ENCODE measurements at regions not wholly inside any gene's neighbourhood (a gene's known extent, or its start where the extent isn't known, plus 50 kb on each side); places are given as distances from the start of the nearest gene placed in this dataset.
"Not testable (repeated sequence)": the region's sequence is repeated elsewhere in the genome, so short reads cannot be mapped to it uniquely, and the experiment has no call there.

DNA sequence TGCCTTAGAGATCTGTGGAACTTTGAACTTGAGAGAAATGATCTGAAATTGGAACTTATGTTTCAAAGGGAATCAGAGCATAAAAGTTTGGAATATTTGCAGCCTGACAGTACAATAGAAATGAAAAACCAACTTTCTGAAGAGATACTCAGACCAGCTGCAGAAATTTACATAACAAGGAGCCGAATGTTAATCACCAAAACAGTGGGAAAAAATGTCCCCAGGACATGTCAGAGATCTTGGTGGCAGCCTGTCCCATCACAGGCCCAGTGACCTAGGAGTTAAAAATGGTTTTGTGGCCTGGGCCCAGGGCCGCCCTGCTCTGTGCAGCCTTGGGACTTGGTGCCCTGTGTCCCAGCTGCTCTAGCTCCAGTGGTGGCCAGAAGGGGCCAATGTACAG lies 88.2 kb upstream of the ADORA2B start:
- DNase-seq (ENCODE audit: low read depth, low spot score) = not testable (repeated sequence)

DNA sequence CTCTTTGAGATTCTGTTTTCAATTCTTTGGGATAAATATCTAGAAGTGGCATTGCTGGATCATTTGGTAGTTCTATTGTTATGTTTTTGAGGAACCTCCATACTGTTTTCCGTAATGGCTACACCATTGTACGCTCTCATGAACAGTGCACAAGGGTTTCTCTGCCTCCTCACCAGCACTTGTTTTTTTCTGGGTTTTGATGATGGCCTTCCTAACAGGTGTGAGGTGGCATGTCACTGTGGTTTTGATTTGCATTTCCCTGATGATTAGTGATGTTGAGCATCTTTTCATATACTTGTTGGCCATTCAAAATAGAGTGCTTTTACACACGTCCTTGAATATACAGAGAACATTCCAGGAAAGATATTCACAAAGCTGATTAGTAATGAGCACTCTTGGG lies 86.8 kb upstream of the ADORA2B start:
- DNase-seq (ENCODE audit: low read depth, low spot score); H3K27ac ChIP-seq: not testable (repeated sequence)

More for the DNA sequence above, 88.2 kb upstream of the ADORA2B start:
- H3K27ac ChIP-seq = not testable (repeated sequence)

DNA sequence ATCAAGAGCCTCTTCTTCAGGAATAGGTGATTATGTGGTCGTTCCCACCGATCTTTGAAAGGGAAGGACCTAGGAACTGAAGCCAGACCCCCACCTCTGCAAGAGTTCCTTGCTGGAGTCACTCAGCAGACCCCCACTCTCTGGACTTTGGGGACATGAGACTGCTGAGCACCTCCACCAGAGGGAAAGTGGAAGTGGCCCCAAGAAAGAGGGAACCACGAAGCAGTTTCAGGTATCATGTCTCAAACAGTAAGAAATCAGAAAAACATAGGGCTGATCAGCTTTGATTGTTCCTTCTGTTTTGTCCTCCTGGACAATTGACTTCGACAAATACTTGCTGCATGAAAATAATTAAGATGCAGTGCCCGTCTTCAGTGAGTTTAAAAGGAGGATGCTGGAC lies 84.2 kb upstream of the ADORA2B start:
- H3K27ac ChIP-seq; DNase-seq (ENCODE audit: low read depth, low spot score): not testable (repeated sequence)

DNA sequence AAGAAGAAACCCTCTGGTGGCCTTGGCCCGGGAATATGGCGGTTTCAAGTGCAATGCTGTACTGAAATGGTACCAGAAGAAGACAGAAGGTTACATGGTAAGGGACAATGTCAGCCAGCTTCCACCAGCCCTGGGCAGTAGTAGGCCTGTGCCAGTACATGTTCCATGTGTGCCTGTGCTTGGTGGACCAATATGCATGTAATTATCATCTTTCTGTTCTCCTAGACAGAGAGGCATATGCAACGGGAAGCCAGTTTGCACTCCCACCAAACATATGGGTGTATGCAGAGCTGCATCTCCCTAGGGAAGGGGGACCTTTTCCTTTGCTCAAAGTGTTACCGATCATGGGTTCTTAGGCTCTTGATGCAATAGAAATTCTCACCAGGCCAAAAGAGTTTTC lies 80.9 kb upstream of the ADORA2B start:
- DNase-seq (ENCODE audit: low read depth, low spot score); H3K27ac ChIP-seq: not testable (repeated sequence)

DNA sequence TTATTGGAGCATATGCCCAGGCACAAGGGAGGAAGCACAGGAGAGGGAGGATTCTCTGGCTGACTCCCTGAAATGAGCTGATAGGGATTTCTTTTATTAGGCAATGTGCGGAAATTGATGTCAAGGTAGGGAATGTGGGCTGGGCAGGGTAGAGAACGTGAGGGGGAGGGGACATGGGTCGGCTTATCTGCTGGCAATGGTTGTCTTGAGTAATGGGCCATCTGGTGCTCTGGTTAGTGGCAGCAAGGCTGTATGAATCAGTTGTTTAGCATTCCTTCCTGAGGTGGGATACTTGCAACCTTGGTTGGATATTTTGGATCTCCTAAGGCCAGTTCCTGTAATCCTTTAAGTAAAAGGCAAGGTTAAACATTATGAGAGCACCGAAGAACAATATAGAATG lies 80.5 kb upstream of the ADORA2B start:
- not testable (repeated sequence) for H3K27ac ChIP-seq; DNase-seq (ENCODE audit: low read depth, low spot score)

DNA sequence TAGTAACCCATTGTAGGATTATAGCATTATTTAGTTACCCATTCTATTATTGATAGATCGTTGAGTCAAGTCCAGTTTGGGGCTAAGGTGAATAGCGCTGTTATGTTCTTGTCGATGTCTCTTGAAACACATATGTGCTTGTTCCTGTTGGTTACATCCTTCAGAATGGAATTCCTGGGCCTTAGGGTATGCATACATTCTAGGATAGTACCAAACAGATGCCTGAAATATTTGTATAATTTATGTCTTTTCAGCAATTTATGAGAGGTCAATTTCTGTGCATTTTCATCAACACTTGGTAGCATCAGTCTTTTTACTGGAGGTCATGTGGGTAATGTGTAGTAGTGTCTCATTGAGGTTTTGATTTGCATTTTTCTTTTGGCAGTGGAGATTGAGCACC lies 78.9 kb upstream of the ADORA2B start:
- DNase-seq (ENCODE audit: low read depth, low spot score); H3K27ac ChIP-seq: not testable (repeated sequence)

DNA sequence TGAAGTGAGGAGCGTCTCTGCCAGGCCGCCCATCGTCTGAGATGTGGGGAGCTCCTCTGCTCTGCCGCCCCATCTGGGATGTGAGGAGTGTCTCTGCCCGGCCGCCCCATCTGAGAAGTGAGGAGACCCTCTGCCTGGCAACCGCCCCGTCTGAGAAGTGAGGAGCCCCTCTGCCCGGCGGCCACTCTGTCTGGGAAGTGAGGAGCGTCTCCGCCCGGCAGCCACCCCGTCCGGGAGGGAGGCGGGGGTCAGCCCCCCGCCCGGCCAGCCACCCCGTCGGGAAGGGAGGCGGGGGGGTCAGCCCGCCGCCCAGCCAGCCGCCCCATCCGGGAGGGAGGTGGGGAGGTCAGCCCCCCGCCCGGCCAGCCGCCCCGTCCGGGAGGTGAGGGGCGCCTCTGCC lies 77.6 kb upstream of the ADORA2B start:
- DNase-seq (ENCODE audit: low read depth, low spot score); H3K27ac ChIP-seq: not testable (repeated sequence)

DNA sequence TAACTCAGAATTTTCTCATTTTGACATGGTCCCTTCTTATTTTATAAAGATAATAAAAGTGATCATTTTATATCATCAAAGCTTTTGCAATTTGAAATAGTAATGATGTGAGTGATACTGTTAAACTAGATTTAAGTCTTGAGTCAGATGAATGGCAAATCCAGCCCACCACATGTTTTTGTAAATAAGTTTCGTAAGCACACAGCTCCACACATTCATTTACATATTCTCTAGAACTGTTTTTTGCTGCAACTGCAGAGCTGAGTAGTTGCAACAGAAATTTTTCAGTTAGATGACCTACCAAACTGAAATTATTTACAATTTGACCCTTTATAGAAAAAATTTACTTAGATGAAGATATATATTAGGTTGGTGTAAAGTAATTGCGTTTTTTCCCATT lies 75.1 kb upstream of the ADORA2B start:
- not testable (repeated sequence) for DNase-seq (ENCODE audit: low read depth, low spot score)

DNA sequence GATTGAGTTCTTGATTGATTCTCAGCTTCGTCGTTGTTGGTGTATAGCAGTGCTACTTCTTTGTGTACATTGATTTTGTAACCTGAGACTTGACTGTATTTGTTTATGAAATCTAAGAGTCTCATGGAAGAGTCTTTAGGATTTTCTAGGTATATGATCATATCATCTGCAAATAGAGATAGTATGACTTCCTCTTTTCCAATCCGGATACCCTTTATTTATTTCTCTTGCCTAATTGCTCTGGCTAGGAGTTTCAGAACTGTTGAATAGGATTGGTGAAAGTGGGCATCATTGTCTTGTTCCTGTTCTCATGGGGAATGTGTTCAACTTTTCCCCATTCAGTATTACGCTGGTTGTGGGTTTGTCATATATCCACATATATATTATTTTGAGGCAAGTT lies 72.3 kb upstream of the ADORA2B start:
- DNase-seq (ENCODE audit: low read depth, low spot score); H3K27ac ChIP-seq: not testable (repeated sequence)

More for the DNA sequence above, 75.1 kb upstream of the ADORA2B start:
- H3K27ac ChIP-seq = not testable (repeated sequence)

DNA sequence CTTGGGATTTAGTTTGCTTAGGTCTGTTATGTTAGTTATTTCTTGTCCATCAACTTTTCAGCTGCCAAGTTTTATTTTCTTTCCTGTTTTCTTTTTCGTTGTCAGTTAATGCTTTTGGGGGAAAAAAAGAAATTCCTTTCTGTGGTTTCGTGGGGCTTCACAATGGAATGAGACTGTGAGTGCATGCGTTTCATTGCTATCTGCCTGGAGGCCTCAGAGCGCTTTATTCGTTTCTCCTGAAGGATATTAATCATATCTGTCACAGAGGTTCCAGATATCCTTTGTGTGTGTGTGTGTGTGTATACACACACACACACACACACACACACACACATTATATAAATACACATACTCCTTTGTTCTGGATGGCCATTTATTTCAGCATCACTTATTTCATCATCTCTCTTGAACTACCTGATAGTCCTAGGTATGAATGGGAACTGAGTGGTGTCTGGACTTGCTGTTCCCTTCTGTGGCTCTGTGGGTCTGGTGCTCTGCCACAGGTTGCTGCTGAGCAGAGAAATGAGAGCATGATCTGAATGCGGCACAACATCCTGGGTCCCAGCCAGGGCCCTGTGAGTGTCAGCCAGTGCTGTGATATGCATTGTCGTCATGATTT lies 66.9 kb upstream of the ADORA2B start:
- DNase-seq (ENCODE audit: low read depth, low spot score) = peak; percentile 84

DNA sequence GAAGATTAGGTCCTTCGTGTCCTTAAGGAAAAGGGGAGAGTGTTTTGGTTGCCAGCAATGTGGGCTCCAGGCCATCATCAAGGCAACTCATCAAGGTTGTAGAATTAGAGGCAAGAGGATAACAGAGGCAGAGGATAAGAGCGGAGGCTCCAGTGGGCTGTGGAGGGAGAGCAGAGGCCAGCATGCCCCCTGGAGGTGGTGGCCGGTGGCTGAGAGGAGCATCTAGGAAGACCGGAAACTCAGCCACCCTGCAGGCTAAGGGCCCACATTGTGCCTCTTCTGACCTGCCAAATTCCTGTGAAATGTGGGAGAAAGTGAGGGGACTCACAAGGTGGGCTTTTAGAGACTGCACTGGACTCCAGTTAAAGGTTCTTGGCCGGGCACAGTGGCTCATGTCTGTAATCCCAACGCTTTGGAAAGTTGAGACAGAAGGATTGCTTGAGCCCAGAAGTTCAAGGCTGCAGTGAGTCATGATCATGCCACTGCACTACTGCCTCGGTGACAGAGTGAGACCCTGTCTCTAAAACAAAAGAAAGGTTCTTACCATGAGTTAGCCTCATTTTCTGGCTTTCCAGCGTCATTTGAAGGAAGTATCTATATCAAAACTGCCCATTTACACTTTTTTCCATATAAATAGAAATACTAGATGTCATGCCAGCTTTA lies 62.7 kb upstream of the ADORA2B start:
- no peak overlapping the region for H3K27ac ChIP-seq
- no peak for DNase-seq (ENCODE audit: low read depth, low spot score)

More for the DNA sequence above, 66.9 kb upstream of the ADORA2B start:
- peak overlapping the region; percentile 26 for H3K27ac ChIP-seq

DNA sequence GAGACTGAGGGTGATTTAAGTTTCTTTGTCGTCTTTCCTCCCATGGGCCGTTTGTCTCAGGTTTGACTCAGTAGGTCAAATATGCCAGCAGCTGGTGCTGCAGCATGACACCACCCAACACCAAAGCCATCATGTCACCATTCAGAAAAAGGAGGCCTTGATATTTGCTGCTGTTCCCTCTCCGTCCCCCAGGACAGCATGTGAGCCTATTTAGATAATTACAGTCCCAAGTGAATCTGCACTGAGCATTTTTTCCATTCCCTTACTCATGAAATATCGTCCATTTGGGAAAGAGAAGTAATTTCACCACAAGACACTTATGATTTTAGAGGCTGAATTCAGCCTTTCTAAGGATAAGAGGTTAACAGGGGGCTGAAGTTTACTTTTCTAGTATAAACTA lies 62.2 kb upstream of the ADORA2B start:
- DNase-seq (ENCODE audit: low read depth, low spot score) = no peak
- H3K27ac ChIP-seq = no peak overlapping the region

DNA sequence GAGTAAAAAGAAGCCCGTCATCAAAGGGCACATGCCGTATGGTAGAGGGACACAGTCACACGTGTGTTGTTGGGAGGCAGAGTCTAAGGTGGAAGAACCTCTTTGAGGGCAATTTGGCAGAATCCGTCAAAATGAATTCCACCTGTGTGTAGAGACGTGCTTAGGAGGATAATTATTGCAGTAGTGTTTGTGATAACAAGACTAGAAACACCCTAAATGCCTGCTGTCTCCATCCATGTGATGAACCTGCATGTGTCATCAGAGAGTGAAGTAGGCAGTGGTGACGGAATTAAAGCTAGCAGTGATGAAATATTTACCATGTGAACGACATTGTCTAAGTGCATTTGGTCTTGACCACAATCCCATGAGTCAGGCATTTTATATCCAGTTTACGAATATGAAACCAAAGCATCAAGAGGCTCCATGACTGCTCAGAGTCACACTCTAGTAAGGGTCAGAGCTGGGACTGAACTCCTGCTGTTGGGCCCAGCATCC lies 61.3 kb upstream of the ADORA2B start:
- H3K27ac ChIP-seq = no peak overlapping the region
- DNase-seq (ENCODE audit: low read depth, low spot score) = peak; percentile 86

DNA sequence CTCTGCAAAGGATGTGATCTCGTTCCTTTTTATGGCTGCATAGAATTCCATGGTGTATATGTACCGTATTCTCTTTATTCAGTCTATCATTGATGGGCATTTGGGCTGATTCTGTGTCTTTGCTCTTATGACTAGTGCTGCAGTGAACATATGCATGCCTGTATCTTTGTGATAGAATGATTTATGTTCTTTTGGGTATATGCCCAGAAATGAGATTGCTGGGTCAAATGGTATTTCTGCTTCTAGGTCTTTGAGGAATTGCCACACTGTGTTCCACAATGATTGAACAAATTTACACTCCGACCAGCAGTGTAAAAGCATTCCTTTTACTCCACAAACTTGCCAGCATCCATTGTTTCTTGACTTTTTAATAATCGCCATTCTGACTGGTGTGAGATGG lies 60.2 kb upstream of the ADORA2B start:
- no peak overlapping the region for H3K27ac ChIP-seq
- no peak for DNase-seq (ENCODE audit: low read depth, low spot score)

DNA sequence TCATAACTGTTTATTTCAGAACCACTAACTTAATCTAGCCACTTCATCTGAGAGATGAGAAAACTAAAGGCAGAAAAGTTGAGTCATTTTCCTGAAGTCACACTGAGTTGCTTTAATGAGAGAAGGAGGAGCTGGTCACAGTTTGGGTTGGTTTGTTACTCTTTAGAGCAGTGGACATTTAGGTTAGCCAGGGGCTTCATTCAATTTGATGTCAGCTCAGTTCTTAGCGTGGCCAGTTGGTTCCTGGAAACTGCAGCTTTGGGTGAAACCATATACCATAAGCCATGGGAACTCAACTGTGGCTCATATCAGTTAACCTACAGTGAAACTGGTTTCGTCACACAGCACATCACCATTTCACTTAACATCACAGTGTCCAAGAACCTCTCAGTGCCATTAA lies 59.2 kb upstream of the ADORA2B start:
- no peak for DNase-seq (ENCODE audit: low read depth, low spot score)
- H3K27ac ChIP-seq = no peak overlapping the region

DNA sequence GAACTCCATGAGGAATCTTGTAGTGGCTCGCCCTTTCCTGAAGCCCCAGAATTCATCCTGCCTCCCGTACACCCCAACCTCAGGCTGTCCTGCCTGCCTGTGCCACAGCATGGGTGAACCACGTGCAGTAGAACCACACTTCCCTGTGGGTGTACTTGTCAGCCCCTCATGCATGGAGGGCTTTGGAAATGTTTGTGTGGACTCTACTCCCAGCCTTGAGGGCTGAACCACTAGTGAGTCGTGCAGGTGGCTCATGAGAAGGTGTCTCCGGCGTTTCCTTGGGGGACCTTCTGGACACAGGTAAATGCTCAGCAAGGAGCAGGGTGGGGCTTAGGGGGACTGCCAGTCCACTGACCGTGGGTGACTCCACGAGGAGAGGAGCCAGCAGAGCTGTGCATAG lies 58.7 kb upstream of the ADORA2B start:
- DNase-seq (ENCODE audit: low read depth, low spot score) = no peak
- no peak overlapping the region for H3K27ac ChIP-seq

DNA sequence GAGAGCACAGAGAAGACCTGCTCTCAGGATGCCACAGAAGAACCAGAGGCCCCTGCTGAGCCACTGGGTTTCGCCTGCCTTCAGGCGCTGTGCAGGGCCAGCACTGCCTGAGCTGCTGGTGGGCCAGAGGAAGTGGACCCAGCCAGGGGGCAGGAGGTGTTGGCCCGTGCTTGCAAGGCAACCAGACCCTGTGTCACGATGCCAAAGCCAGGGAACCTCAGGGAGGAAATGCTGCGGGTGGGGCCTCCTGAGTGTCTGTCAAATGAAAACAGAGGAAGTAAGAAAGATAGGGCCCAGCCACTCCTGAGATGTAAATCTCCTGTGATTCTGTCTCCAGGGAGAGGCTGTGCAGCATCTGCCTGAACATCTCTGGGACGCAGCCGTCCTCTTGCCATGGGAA lies 58.1 kb upstream of the ADORA2B start:
- H3K27ac ChIP-seq = no peak overlapping the region
- DNase-seq (ENCODE audit: low read depth, low spot score) = no peak

DNA sequence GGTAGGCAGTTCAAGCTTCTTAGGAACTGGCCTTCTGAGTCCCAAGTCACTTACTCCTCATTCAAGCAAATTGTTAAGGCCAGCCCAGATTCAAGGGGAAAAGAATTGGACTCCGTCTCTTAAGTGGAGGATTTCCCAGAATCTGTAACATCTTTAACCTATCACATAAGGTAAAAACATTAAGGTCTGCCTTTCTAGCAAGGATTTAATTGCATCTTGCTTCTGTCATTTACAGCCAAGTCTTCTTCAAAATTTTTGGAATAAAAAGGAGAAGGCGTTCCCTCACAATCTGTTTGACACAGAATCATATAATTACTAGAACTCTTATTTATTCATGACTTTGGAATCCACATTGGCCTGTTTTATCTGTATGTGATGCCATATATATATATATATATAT lies 56.5 kb upstream of the ADORA2B start:
- H3K27ac ChIP-seq = no peak overlapping the region
- DNase-seq (ENCODE audit: low read depth, low spot score) = no peak

DNA sequence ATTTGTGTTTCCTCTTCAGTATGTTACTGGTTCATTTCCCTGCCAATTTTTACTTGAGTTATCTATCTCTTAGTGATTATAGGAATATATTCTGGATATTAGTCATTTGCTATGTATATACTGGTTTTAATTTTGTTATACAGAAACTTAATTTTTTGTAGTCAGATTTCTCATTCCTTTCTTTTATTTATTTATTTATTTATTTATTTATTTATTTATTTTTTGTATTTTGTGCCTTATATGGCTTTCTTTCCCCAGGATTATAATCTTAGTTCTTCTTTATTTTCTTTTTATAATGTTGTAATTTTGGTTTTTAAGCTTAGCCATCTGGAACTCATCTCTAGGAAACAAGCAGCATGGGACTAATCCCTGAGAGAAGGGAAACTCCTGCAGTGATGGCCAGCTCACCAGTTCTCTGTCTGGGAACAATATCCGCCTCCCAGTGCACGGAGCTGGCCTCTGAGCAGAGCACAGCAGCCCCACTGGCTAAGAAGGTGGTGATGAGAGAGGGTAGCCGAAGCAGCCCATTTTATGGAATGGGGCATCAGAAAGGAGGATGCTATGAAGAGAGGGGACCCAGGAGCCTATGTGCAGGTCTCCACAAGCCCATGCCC lies 54.5 kb upstream of the ADORA2B start:
- DNase-seq (ENCODE audit: low read depth, low spot score) = no peak
- H3K27ac ChIP-seq = no peak overlapping the region

DNA sequence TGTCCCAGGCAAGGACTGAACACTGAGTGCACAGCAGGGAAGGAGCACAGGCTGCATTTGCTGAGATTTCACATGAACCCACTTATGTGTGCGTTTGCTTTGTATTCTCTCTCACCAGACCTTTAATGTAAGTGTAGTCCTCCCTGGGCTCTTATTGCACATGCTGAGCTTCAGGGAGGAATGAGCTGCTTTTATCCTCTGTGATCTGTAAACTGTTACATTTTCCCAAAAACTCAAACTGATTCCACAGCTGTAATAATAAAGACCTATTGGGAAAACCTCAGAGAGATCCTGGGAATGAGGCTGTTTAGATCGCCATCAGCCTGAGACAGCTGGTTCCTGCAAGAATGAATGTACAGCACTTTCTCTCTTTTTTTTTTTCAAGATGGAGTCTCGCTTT lies 53.6 kb upstream of the ADORA2B start:
- no peak overlapping the region for H3K27ac ChIP-seq
- no peak for DNase-seq (ENCODE audit: low read depth, low spot score)

DNA sequence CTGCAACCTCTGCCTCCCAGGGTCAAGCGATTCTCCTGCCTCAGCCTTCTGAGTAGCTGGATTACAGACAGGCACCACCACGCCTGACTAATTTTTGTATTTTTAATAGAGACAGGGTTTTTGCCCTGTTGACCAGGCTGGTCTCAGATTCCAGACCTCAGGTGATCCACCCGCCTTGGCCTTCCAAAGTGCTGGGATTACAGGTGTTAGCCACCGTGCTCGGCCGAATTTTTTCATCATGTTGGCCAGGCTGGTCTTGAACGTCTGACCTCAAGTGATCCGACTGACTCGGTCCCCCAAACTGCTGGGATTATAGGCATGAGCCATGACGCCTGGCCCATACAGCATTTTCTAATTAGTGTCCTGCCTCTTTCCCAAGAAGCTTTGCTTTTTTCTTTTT lies 52.7 kb upstream of the ADORA2B start:
- no peak overlapping the region for H3K27ac ChIP-seq
- DNase-seq (ENCODE audit: low read depth, low spot score) = no peak
